NB4 (cell line): ENCODE measurements at regions not wholly inside any gene's neighbourhood (a gene's known extent, or its start where the extent isn't known, plus 50 kb on each side); places are given as distances from the start of the nearest gene placed in this dataset.
"Not testable (repeated sequence)": the region's sequence is repeated elsewhere in the genome, so short reads cannot be mapped to it uniquely, and the experiment has no call there.

Experiments used
- CTCF ChIP-seq: IDR thresholded peaks from one replicate; pipeline ENCODE4 v1.5.1; 2012; ENCODE audit warnings: low read depth, low read length
- POLR2A ChIP-seq: IDR thresholded peaks from 2 replicates; pipeline ENCODE4 v1.6.1; 2011; ENCODE audit warnings: mild to moderate bottlenecking; ENCODE audit not compliant: insufficient read length; ENCODE audit errors: extremely low read depth

GRCh38 chr5:1617236-1617755, 93.5 kb upstream of the LPCAT1 start:
- TF ChIP-seq CTCF, POLR2A: not testable (repeated sequence)
